H9 (cell line): ENCODE measurements at regions not wholly inside any gene's neighbourhood (a gene's known extent, or its start where the extent isn't known, plus 50 kb on each side); places are given as distances from the start of the nearest gene placed in this dataset.

ENCODE experiments used
- DNase-seq: peaks from one replicate; pipeline ENCODE4 v3.0.0-alpha.2; 2017
- H2AFZ ChIP-seq: one replicate; pipeline ENCODE4 v1.6.1; 2013; ENCODE audit warnings: mild to moderate bottlenecking, low read length, control low read depth, moderate library complexity
- H2AK5ac ChIP-seq: 2 replicates; pipeline ENCODE4 v1.6.1; 2013; ENCODE audit warnings: low read length, control low read depth, mixed read lengths; ENCODE audit not compliant: insufficient read length
- H2BK120ac ChIP-seq: one replicate; pipeline ENCODE4 v1.6.1; 2013; ENCODE audit warnings: low read depth, mild to moderate bottlenecking, low read length, control low read depth, inconsistent platforms; ENCODE audit not compliant: poor library complexity, severe bottlenecking
- H2BK12ac ChIP-seq: 2 replicates; pipeline ENCODE4 v1.6.1; 2013; ENCODE audit warnings: low read length, control low read depth, mixed read lengths, low read depth; ENCODE audit not compliant: insufficient read length
- H2BK15ac ChIP-seq: 2 replicates; pipeline ENCODE4 v1.6.1; 2013; ENCODE audit warnings: low read depth, low read length, control low read depth
- H2BK20ac ChIP-seq: one replicate; pipeline ENCODE4 v1.6.1; 2013; ENCODE audit warnings: low read depth, mild to moderate bottlenecking, low read length, control low read depth, inconsistent platforms; ENCODE audit not compliant: poor library complexity, severe bottlenecking
- H2BK5ac ChIP-seq: 2 replicates; pipeline ENCODE4 v1.6.1; 2013; ENCODE audit warnings: low read length, control low read depth, mixed read lengths; ENCODE audit not compliant: insufficient read length
- H3K14ac ChIP-seq: 2 replicates; pipeline ENCODE4 v1.6.1; 2013; ENCODE audit warnings: low read length, control low read depth; ENCODE audit not compliant: insufficient read depth
- H3K18ac ChIP-seq: 2 replicates; pipeline ENCODE4 v1.6.1; 2013; ENCODE audit warnings: low read depth, mild to moderate bottlenecking, mixed read lengths, low read length, control low read depth; ENCODE audit not compliant: insufficient read length
- H3K23ac ChIP-seq: 2 replicates; pipeline ENCODE4 v1.6.1; 2013; ENCODE audit warnings: low read length, control low read depth, mixed read lengths, low read depth; ENCODE audit not compliant: insufficient read length
- H3K23me2 ChIP-seq: 2 replicates; pipeline ENCODE4 v1.6.1; 2013; ENCODE audit warnings: low read depth, mild to moderate bottlenecking, mixed read lengths, low read length, control low read depth; ENCODE audit not compliant: insufficient read length, poor library complexity, severe bottlenecking
- H3K27ac ChIP-seq: 2 replicates; pipeline ENCODE4 v1.5.1; 2013; ENCODE audit warnings: low read length, control low read depth, mixed read lengths, low read depth; ENCODE audit not compliant: insufficient read length
- H3K27me3 ChIP-seq: 2 replicates; pipeline ENCODE4 v1.6.1; 2013; ENCODE audit warnings: low read length, control low read depth, inconsistent platforms; ENCODE audit not compliant: insufficient read depth
- H3K4ac ChIP-seq: 2 replicates; pipeline ENCODE4 v1.6.1; 2013; ENCODE audit warnings: low read depth, mild to moderate bottlenecking, control low read depth, inconsistent platforms, low read length, moderate library complexity
- H3K4me1 ChIP-seq: 2 replicates; pipeline ENCODE4 v1.6.1; 2013; ENCODE audit warnings: low read length, control low read depth, inconsistent platforms; ENCODE audit not compliant: insufficient read depth
- H3K4me2 ChIP-seq: 2 replicates; pipeline ENCODE4 v1.6.1; 2013; ENCODE audit warnings: low read length, control low read depth, mixed read lengths; ENCODE audit not compliant: insufficient read length, insufficient read depth
- H3K56ac ChIP-seq: 2 replicates; pipeline ENCODE4 v1.6.1; 2013; ENCODE audit warnings: low read depth, mild to moderate bottlenecking, mixed read lengths, low read length, control low read depth; ENCODE audit not compliant: insufficient read length
- H3K79me1 ChIP-seq: 2 replicates; pipeline ENCODE4 v1.6.1; 2013; ENCODE audit warnings: low read depth, mild to moderate bottlenecking, moderate library complexity, low read length, control low read depth, inconsistent platforms; ENCODE audit not compliant: insufficient read depth, poor library complexity, severe bottlenecking
- H3K79me2 ChIP-seq: 2 replicates; pipeline ENCODE4 v1.6.1; 2013; ENCODE audit warnings: low read length, control low read depth, inconsistent platforms; ENCODE audit not compliant: insufficient read depth
- H3K9ac ChIP-seq: 2 replicates; pipeline ENCODE4 v1.6.1; 2013; ENCODE audit warnings: low read length, control low read depth, mixed read lengths; ENCODE audit not compliant: insufficient read length; ENCODE audit errors: extremely low read depth
- H3K9me3 ChIP-seq: one replicate; pipeline ENCODE4 v1.6.1; 2013; ENCODE audit warnings: low read depth, low read length, inconsistent platforms; ENCODE audit not compliant: control insufficient read depth
- H3T11ph ChIP-seq: one replicate; pipeline ENCODE4 v1.6.1; 2013; ENCODE audit warnings: mild to moderate bottlenecking, low read length, control low read depth, inconsistent platforms
- H4K20me1 ChIP-seq: one replicate; pipeline ENCODE4 v1.6.1; 2013; ENCODE audit not compliant: control insufficient read depth, insufficient read length, insufficient read depth
- H4K5ac ChIP-seq: 2 replicates; pipeline ENCODE4 v1.6.1; 2013; ENCODE audit warnings: low read depth, mild to moderate bottlenecking, mixed read lengths, low read length, control low read depth; ENCODE audit not compliant: insufficient read length
- H4K8ac ChIP-seq: replicated peaks from 2 replicates; pipeline ENCODE4 v1.6.1; 2013; ENCODE audit warnings: low read length, control low read depth, mixed read lengths, low read depth; ENCODE audit not compliant: insufficient read length
- H4K91ac ChIP-seq: 2 replicates; pipeline ENCODE4 v1.6.1; 2013; ENCODE audit warnings: low read depth, mild to moderate bottlenecking, moderate library complexity, mixed read lengths, low read length, control low read depth; ENCODE audit not compliant: insufficient read length
- H3K27ac Mint-ChIP-seq, 3 experiments: 2 replicates in 2 of 3; 3 replicates in 1 of 3; pipeline ENCODE4 v1.8.0; 2020 to 2021; ENCODE audit warnings: mixed read lengths in 3 of 3, mild to moderate bottlenecking in 1 of 3, moderate library complexity in 1 of 3
- H3K27me3 Mint-ChIP-seq: 2 replicates; pipeline ENCODE4 v1.8.0; 2021; ENCODE audit warnings: low read depth, mild to moderate bottlenecking, moderate library complexity, mixed read lengths
- H3K36me3 Mint-ChIP-seq, 3 experiments: 2 replicates in 2 of 3; 3 replicates in 1 of 3; pipeline ENCODE4 v1.8.0; 2020 to 2021; ENCODE audit warnings: low read depth in 3 of 3, mixed read lengths in 3 of 3; ENCODE audit not compliant: insufficient read depth in 1 of 3
- H3K4me1 Mint-ChIP-seq, 2 experiments: 2 replicates each; pipeline ENCODE4 v1.8.0; 2020; ENCODE audit warnings: mixed read lengths in 2 of 2
- H3K4me3 Mint-ChIP-seq, 2 experiments: 2 replicates in 1 of 2; 3 replicates in 1 of 2; pipeline ENCODE4 v1.8.0; 2020 to 2021; ENCODE audit warnings: mild to moderate bottlenecking in 2 of 2, mixed read lengths in 2 of 2, moderate library complexity in 1 of 2
- H3K9me3 Mint-ChIP-seq, 2 experiments: 2 replicates in 1 of 2; 3 replicates in 1 of 2; pipeline ENCODE4 v1.8.0; 2020; ENCODE audit warnings: mild to moderate bottlenecking in 2 of 2, mixed read lengths in 2 of 2, moderate library complexity in 1 of 2
- CTCF ChIP-seq: fragments of 200-600 bp; sonication (generic); conservative IDR thresholded peaks from 3 replicates; pipeline ENCODE4 v1.8.0; 2021; ENCODE audit warnings: antibody characterized with exemption, mild to moderate bottlenecking
- WGBS: extraction: QIAGEN DNeasy Blood & Tissue Kit; methylation state at CpG from one replicate; pipeline ENCODE4 v1.1.7; 2013; ENCODE audit warnings: missing lambda C conversion rate, low lambda C conversion rate, mixed read lengths; ENCODE audit not compliant: insufficient read length; ENCODE audit errors: extremely low coverage; 5-methylcytosine and 5-hydroxymethylcytosine counted together

GRCh38 chr7:119935418-119936025 is 337.5 kb upstream of the KCND2 start:
- no peak overlapping the region for H2BK5ac ChIP-seq
- no CpG with 5 or more reads among the region's 4 CpGs for WGBS
- no peak overlapping the region for H4K91ac ChIP-seq
- no peaks in the 10 kb centered on the region for H3K9me3 ChIP-seq
- H4K5ac ChIP-seq = no peak overlapping the region
- no peak overlapping the region for H2BK15ac ChIP-seq
- no peak overlapping the region for H2BK120ac ChIP-seq
- no peak overlapping the region for H2AK5ac ChIP-seq
- H3K27ac Mint-ChIP-seq = no peak overlapping the region
- no peak overlapping the region for H2BK12ac ChIP-seq
- H3K9me3 Mint-ChIP-seq = no peaks in the 10 kb centered on the region
- no peaks in the 10 kb centered on the region for H3K4me1 Mint-ChIP-seq
- H3T11ph ChIP-seq = no peak overlapping the region
- DNase-seq = no peak
- TF ChIP-seq CTCF = peak; percentile 70
- no peaks in the 10 kb centered on the region for H3K79me1 ChIP-seq
- no peak overlapping the region for H3K23ac ChIP-seq
- no peak overlapping the region for H2BK20ac ChIP-seq
- H3K4me3 Mint-ChIP-seq = no peak overlapping the region
- H3K36me3 Mint-ChIP-seq = no peaks in the 10 kb centered on the region
- H3K4ac ChIP-seq = no peak overlapping the region
- H3K27ac ChIP-seq = no peak overlapping the region
- no peaks in the 10 kb centered on the region for H3K27me3 ChIP-seq
- no peak overlapping the region for H3K56ac ChIP-seq
- no peak overlapping the region for H4K8ac ChIP-seq
- H3K27me3 Mint-ChIP-seq = no peaks in the 10 kb centered on the region
- H4K20me1 ChIP-seq = no peaks in the 10 kb centered on the region
- H3K18ac ChIP-seq = no peak overlapping the region
- no peak overlapping the region for H3K14ac ChIP-seq
- H3K79me2 ChIP-seq = no peaks in the 10 kb centered on the region
- H3K23me2 ChIP-seq = no peaks in the 10 kb centered on the region
- no peak overlapping the region for H2AFZ ChIP-seq
- no peak overlapping the region for H3K9ac ChIP-seq
- no peaks in the 10 kb centered on the region for H3K4me1 ChIP-seq
- no peak overlapping the region for H3K4me2 ChIP-seq
